OCI-LY1 (cell line): ENCODE measurements at regions not wholly inside any gene's neighbourhood (a gene's known extent, or its start where the extent isn't known, plus 50 kb on each side); places are given as distances from the start of the nearest gene placed in this dataset.

Experiments
- EZH2 ChIP-seq: fragments of 200-600 bp; sonication (generic), shearing (Covaris generic); IDR thresholded peaks from 2 replicates; pipeline ENCODE4 v1.8.0; 2017; ENCODE audit warnings: borderline replicate concordance, mixed run types, mild to moderate bottlenecking, antibody characterized with exemption, low read length, moderate library complexity, mixed read lengths
- TF ChIP-seq, protein P1 (sequence below): fragments of 200-600 bp; sonication (generic), shearing (Covaris generic); IDR thresholded peaks from 2 replicates; pipeline ENCODE4 v1.5.1; 2017; ENCODE audit warnings: mild to moderate bottlenecking, antibody characterized with exemption, low read length, moderate library complexity, mixed read lengths

DNA sequence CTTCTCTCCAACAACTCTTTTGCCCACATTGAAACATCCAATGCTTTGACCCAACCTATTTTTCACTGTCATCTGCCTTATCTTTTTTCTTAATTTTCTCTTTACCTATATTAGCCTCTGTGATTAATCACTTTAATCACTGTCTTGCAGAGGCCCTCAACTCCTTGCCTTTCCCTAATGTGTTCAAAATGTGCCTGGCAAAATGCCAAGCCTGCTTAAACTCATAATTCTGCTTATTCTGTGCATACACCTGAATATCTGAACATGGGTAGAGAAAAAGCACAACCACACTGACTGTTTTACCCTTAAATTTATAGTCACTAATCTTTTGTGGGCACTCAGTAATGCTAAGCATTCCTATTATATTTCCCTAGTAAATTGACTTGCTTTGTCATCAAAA, 63.0 kb upstream of the GALNT13 start:
- TF ChIP-seq, protein P1, sequence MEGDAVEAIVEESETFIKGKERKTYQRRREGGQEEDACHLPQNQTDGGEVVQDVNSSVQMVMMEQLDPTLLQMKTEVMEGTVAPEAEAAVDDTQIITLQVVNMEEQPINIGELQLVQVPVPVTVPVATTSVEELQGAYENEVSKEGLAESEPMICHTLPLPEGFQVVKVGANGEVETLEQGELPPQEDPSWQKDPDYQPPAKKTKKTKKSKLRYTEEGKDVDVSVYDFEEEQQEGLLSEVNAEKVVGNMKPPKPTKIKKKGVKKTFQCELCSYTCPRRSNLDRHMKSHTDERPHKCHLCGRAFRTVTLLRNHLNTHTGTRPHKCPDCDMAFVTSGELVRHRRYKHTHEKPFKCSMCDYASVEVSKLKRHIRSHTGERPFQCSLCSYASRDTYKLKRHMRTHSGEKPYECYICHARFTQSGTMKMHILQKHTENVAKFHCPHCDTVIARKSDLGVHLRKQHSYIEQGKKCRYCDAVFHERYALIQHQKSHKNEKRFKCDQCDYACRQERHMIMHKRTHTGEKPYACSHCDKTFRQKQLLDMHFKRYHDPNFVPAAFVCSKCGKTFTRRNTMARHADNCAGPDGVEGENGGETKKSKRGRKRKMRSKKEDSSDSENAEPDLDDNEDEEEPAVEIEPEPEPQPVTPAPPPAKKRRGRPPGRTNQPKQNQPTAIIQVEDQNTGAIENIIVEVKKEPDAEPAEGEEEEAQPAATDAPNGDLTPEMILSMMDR, result no peak
- no peak for TF ChIP-seq EZH2
